BLaER1 (cell line): ENCODE measurements at regions not wholly inside any gene's neighbourhood (a gene's known extent, or its start where the extent isn't known, plus 50 kb on each side); places are given as distances from the start of the nearest gene placed in this dataset.

Experiments
- H3K27ac ChIP-seq: shearing (Covaris generic); formaldehyde crosslinking; 2 replicates; pipeline ENCODE4 v1.8.1; 2022
- H3K27me3 ChIP-seq: shearing (Covaris generic); formaldehyde crosslinking; 2 replicates; pipeline ENCODE4 v1.8.1; 2022
- H3K36me3 ChIP-seq: shearing (Covaris generic); formaldehyde crosslinking; 2 replicates; pipeline ENCODE4 v1.8.1; 2022
- H3K4me1 ChIP-seq: shearing (Covaris generic); formaldehyde crosslinking; 2 replicates; pipeline ENCODE4 v1.8.1; 2022
- H3K4me2 ChIP-seq: shearing (Covaris generic); formaldehyde crosslinking; 2 replicates; pipeline ENCODE4 v1.8.1; 2022
- H3K4me3 ChIP-seq: shearing (Covaris generic); formaldehyde crosslinking; 2 replicates; pipeline ENCODE4 v1.8.1; 2022
- H3K9ac ChIP-seq: shearing (Covaris generic); formaldehyde crosslinking; 2 replicates; pipeline ENCODE4 v1.8.1; 2022
- H3K9me3 ChIP-seq: shearing (Covaris generic); formaldehyde crosslinking; 2 replicates; pipeline ENCODE4 v1.8.1; 2022
- H4K20me1 ChIP-seq: shearing (Covaris generic); formaldehyde crosslinking; 2 replicates; pipeline ENCODE4 v1.8.1; 2022
- Cebpa-rat ChIP-seq: shearing (Covaris generic); IDR thresholded peaks from 2 replicates; pipeline ENCODE4 v1.8.1; 2022

DNA sequence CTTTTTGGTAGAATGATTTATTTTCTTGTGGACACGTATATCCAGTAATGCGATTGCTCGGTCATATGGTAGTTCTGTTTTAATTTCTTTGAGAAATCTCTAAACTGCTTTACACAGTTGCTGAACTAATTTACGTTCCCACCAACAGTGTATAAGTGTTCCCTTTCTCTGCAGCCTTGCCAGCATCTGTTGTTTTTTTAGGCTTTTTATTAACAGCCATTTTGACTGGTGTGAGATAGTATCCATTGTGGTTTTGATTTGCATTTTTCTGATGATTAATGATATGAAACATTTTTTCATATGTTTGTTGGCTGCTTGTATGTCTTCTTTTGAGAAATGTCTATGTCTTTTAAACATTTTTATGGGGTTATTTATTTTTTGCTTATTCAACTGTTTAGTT is 196.7 kb downstream of the MOXD1 start:
- Histone ChIP-seq H4K20me1 (no peaks in the 10 kb centered on the region), H3K4me2 (no peak overlapping the region), H3K9me3 (peaks cover 1% of the 10 kb centered on the region; the same call in 1 of the 2 replicates), H3K4me1 (no peaks in the 10 kb centered on the region), H3K27ac (no peak overlapping the region), H3K9ac (no peak overlapping the region), H3K27me3 (no peaks in the 10 kb centered on the region), H3K36me3 (no peaks in the 10 kb centered on the region), H3K4me3 (no peak overlapping the region)
- TF ChIP-seq Cebpa-rat = no peak

GRCh38 chr6:132202574-132202973 is 198.7 kb downstream of the MOXD1 start:
- H3K4me2 ChIP-seq = 0 out of 2 replicates have a peak overlapping the region, but pooled peaks have one; percentile 6
- H3K9ac ChIP-seq = no peak overlapping the region
- no peaks in the 10 kb centered on the region for H4K20me1 ChIP-seq
- no peaks in the 10 kb centered on the region for H3K9me3 ChIP-seq
- H3K4me3 ChIP-seq = no peak overlapping the region
- H3K27me3 ChIP-seq = no peaks in the 10 kb centered on the region
- TF ChIP-seq Cebpa-rat = no peak
- no peak overlapping the region for H3K27ac ChIP-seq
- no peaks in the 10 kb centered on the region for H3K36me3 ChIP-seq
- no peaks in the 10 kb centered on the region for H3K4me1 ChIP-seq

DNA sequence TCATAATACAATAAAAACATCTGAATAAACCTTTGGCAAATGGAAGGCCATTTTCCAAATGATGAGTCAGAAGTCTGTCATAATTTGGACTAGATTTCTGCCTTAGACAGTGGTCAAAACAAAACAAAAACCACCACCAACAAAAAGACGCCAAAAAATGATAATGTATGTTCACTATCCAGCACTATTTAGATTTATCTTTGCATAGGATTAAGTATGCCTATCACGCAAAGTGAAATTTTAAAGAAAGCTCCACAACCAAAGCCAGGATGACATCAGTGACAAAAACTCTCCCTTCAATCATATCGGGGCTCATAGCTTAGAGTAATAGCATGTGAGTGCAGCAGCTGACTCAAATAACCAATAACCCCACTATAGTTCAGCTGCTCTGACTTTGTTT is 201.9 kb downstream of the MOXD1 start:
- Histone ChIP-seq H3K27ac (no peak overlapping the region), H3K9me3 (no peaks in the 10 kb centered on the region), H3K4me2 (no peak overlapping the region), H3K4me1 (no peaks in the 10 kb centered on the region), H4K20me1 (no peaks in the 10 kb centered on the region), H3K27me3 (no peaks in the 10 kb centered on the region), H3K4me3 (no peak overlapping the region), H3K36me3 (no peaks in the 10 kb centered on the region), H3K9ac (no peak overlapping the region)
- no peak for TF ChIP-seq Cebpa-rat

GRCh38 chr6:132198896-132199295 is 202.4 kb downstream of the MOXD1 start:
- H3K27ac ChIP-seq = no peak overlapping the region

GRCh38 chr6:132198040-132198439 is 203.2 kb downstream of the MOXD1 start:
- no peaks in the 10 kb centered on the region for H3K9me3 ChIP-seq
- no peak overlapping the region for H3K9ac ChIP-seq
- no peak for TF ChIP-seq Cebpa-rat
- H3K27me3 ChIP-seq = no peaks in the 10 kb centered on the region
- no peaks in the 10 kb centered on the region for H4K20me1 ChIP-seq
- no peak overlapping the region for H3K27ac ChIP-seq
- H3K4me2 ChIP-seq = no peak overlapping the region
- H3K36me3 ChIP-seq = no peaks in the 10 kb centered on the region
- H3K4me1 ChIP-seq = no peaks in the 10 kb centered on the region
- H3K4me3 ChIP-seq = no peak overlapping the region

More at GRCh38 chr6:132198896-132199295, 202.4 kb downstream of the MOXD1 start:
- no peak for TF ChIP-seq Cebpa-rat
- no peaks in the 10 kb centered on the region for H3K9me3 ChIP-seq
- no peaks in the 10 kb centered on the region for H3K27me3 ChIP-seq
- H3K4me2 ChIP-seq = no peak overlapping the region
- H3K9ac ChIP-seq = no peak overlapping the region
- no peaks in the 10 kb centered on the region for H3K36me3 ChIP-seq
- no peak overlapping the region for H3K4me3 ChIP-seq
- H3K4me1 ChIP-seq = no peaks in the 10 kb centered on the region
- H4K20me1 ChIP-seq = no peaks in the 10 kb centered on the region

GRCh38 chr6:132194529-132194928 is 206.7 kb downstream of the MOXD1 start:
- Histone ChIP-seq H3K36me3 (no peaks in the 10 kb centered on the region), H3K4me1 (no peaks in the 10 kb centered on the region), H3K4me3 (no peak overlapping the region), H3K9ac (no peak overlapping the region), H3K9me3 (no peaks in the 10 kb centered on the region), H4K20me1 (no peaks in the 10 kb centered on the region), H3K27me3 (no peaks in the 10 kb centered on the region), H3K27ac (no peak overlapping the region), H3K4me2 (no peak overlapping the region)
- no peak for TF ChIP-seq Cebpa-rat

GRCh38 chr6:132192631-132193030 is 208.6 kb downstream of the MOXD1 start:
- H3K27ac ChIP-seq = no peak overlapping the region
- peaks cover 8% of the 10 kb centered on the region; the same call in 1 of the 2 replicates for H3K4me1 ChIP-seq
- H3K9me3 ChIP-seq = no peaks in the 10 kb centered on the region
- no peak overlapping the region for H3K4me3 ChIP-seq
- no peak overlapping the region for H3K4me2 ChIP-seq
- no peaks in the 10 kb centered on the region for H4K20me1 ChIP-seq
- no peaks in the 10 kb centered on the region for H3K27me3 ChIP-seq
- no peak overlapping the region for H3K9ac ChIP-seq
- no peak for TF ChIP-seq Cebpa-rat
- no peaks in the 10 kb centered on the region for H3K36me3 ChIP-seq

DNA sequence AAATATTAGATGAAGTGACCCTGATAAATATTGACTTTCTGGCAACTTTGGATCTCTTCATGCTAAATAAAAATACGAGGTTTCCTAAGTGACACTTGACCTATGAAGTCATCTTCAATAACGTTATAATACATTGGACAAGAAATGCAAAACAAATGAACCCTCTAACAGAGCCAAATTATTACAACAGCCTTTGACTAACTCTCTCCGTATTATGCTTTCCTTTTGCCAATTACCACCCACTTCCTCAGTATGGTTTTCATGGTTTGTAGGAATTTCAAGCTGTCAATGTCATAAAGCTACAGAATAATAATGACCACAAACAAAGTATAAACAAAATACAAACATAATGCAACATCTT is 210.5 kb downstream of the MOXD1 start:
- peaks cover 8% of the 10 kb centered on the region; the same call in 1 of the 2 replicates for H3K4me1 ChIP-seq

GRCh38 chr6:132190097-132190814 is 211.0 kb downstream of the MOXD1 start:
- peaks cover 8% of the 10 kb centered on the region; the same call in 1 of the 2 replicates for H3K4me1 ChIP-seq

More for the DNA sequence above, 210.5 kb downstream of the MOXD1 start:
- H3K27me3 ChIP-seq = no peaks in the 10 kb centered on the region
- no peak overlapping the region for H3K4me3 ChIP-seq
- no peak for TF ChIP-seq Cebpa-rat
- no peaks in the 10 kb centered on the region for H4K20me1 ChIP-seq
- no peak overlapping the region for H3K9ac ChIP-seq
- H3K36me3 ChIP-seq = no peaks in the 10 kb centered on the region
- no peaks in the 10 kb centered on the region for H3K9me3 ChIP-seq
- no peak overlapping the region for H3K4me2 ChIP-seq
- no peak overlapping the region for H3K27ac ChIP-seq

DNA sequence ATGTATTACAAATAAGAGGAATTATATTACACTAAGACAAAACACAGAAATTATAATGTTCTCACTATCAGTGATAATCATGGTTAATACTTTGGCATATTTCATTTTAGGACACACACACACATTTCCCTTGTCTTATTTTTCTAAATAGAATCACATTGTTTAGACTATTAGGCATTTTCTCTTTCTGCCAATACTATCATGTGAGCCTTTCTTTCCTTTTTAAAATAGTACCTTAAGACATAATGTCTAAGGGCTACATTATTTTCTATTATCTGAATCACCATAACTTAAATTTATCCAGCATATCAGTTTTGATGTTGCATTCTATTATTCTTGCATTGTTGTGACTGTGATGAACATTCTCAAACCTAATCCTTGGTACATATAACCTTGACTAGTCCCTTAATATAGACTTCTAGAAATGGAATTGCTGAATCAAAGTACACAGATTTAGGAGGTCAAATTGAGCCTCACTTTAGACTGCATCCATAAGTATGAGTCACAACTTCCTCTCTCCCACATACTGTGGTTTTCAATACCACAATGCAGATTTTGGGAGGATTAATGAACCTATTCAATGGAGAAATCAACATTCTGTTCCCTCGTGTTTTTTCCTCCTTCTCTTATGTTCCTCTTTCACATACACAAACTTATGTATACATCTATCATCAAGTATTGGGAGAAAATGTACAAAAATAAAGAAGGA is 212.6 kb downstream of the MOXD1 start:
- Histone ChIP-seq H4K20me1 (no peaks in the 10 kb centered on the region), H3K9ac (no peak overlapping the region), H3K4me1 (peaks cover 8% of the 10 kb centered on the region; the same call in 1 of the 2 replicates), H3K27me3 (no peaks in the 10 kb centered on the region), H3K9me3 (peaks cover 7% of the 10 kb centered on the region; the same call in 1 of the 2 replicates), H3K27ac (no peak overlapping the region), H3K36me3 (no peaks in the 10 kb centered on the region), H3K4me2 (no peak overlapping the region), H3K4me3 (no peak overlapping the region)
- TF ChIP-seq Cebpa-rat = no peak

More at GRCh38 chr6:132190097-132190814, 211.0 kb downstream of the MOXD1 start:
- H3K36me3 ChIP-seq = no peaks in the 10 kb centered on the region
- no peaks in the 10 kb centered on the region for H3K9me3 ChIP-seq
- no peaks in the 10 kb centered on the region for H3K27me3 ChIP-seq
- no peak overlapping the region for H3K4me2 ChIP-seq
- no peak overlapping the region for H3K27ac ChIP-seq
- no peak overlapping the region for H3K4me3 ChIP-seq
- H4K20me1 ChIP-seq = no peaks in the 10 kb centered on the region
- no peak for TF ChIP-seq Cebpa-rat
- H3K9ac ChIP-seq = no peak overlapping the region
